ENCODE measurements at regions not wholly inside any gene's neighbourhood (a gene's known extent, or its start where the extent isn't known, plus 50 kb on each side); places are given as distances from the start of the nearest gene placed in this dataset.

GRCh38 chr2:111707700-111708099, 176.3 kb downstream of the ANAPC1 start:
- H2BK120ac ChIP-seq (ENCODE audit: low read depth, low read length, poor library complexity, severe bottlenecking) = no peak overlapping the region
- no CpG with 5 or more reads among the region's 7 CpGs for WGBS (ENCODE audit: extremely low coverage, insufficient read length, low lambda C conversion rate)
- H3K14ac ChIP-seq (ENCODE audit: insufficient read depth, low read length) = no peak overlapping the region
- H3K56ac ChIP-seq (ENCODE audit: insufficient read length, low read depth, low read length) = no peak overlapping the region
- H3T11ph ChIP-seq (ENCODE audit: low read length) = no peak overlapping the region
- no peaks in the 10 kb centered on the region for H4K20me1 ChIP-seq (ENCODE audit: control insufficient read depth, insufficient read depth, insufficient read length)
- H3K4me1 Mint-ChIP-seq = peaks cover 55 to 56% of the 10 kb centered on the region in 2 experiments
- no peak overlapping the region for H3K27ac Mint-ChIP-seq
- DNase-seq = no peak
- H3K23ac ChIP-seq (ENCODE audit: insufficient read length, low read depth, low read length) = no peak overlapping the region
- peaks cover 10 to 16% of the 10 kb centered on the region in 2 experiments; a peak in 4 of 5 replicates for H3K9me3 Mint-ChIP-seq
- H2BK5ac ChIP-seq (ENCODE audit: insufficient read length, low read length) = no peak overlapping the region
- H3K18ac ChIP-seq (ENCODE audit: insufficient read length, low read depth, low read length) = no peak overlapping the region
- no peak overlapping the region for H2BK12ac ChIP-seq (ENCODE audit: insufficient read length, low read depth, low read length)
- no peak overlapping the region for H3K9ac ChIP-seq (ENCODE audit: extremely low read depth, insufficient read length, low read length)
- no peak for TF ChIP-seq CTCF (conservative IDR thresholded peaks at IDR 0.05)
- no peak overlapping the region for H3K4me3 Mint-ChIP-seq
- H3K27ac ChIP-seq (ENCODE audit: insufficient read length, low read depth, low read length) = no peak overlapping the region
- no peak overlapping the region for H4K8ac ChIP-seq (replicated peaks; ENCODE audit: insufficient read length, low read depth, low read length)
- H4K5ac ChIP-seq (ENCODE audit: insufficient read length, low read depth, low read length) = no peak overlapping the region
- no peak overlapping the region for H3K4me2 ChIP-seq (ENCODE audit: insufficient read depth, insufficient read length, low read length)
- no peak overlapping the region for H4K91ac ChIP-seq (ENCODE audit: insufficient read length, low read depth, low read length)
- H3K4me1 ChIP-seq (ENCODE audit: insufficient read depth, low read length) = peaks cover 16% of the 10 kb centered on the region; the same call in 1 of the 2 replicates
- peaks cover 6 to 16% (median 9%) of the 10 kb centered on the region in 3 experiments; a peak in 6 of 7 replicates for H3K36me3 Mint-ChIP-seq (ENCODE audit: insufficient read depth in 1 of 3, low read depth in 3 of 3)
- H3K79me2 ChIP-seq (ENCODE audit: insufficient read depth, low read length) = no peaks in the 10 kb centered on the region
- H3K79me1 ChIP-seq (ENCODE audit: insufficient read depth, low read depth, low read length, poor library complexity, severe bottlenecking) = no peaks in the 10 kb centered on the region
- H2AFZ ChIP-seq (ENCODE audit: low read length) = no peak overlapping the region
- H2BK15ac ChIP-seq (ENCODE audit: low read depth, low read length) = no peak overlapping the region
- H3K9me3 ChIP-seq (ENCODE audit: control insufficient read depth, low read depth, low read length) = no peaks in the 10 kb centered on the region
- no peaks in the 10 kb centered on the region for H3K27me3 ChIP-seq (ENCODE audit: insufficient read depth, low read length)
- no peaks in the 10 kb centered on the region for H3K23me2 ChIP-seq (ENCODE audit: insufficient read length, low read depth, low read length, poor library complexity, severe bottlenecking)
- no peak overlapping the region for H3K4ac ChIP-seq (ENCODE audit: low read depth, low read length)
- no peaks in the 10 kb centered on the region; the same call in 1 of the 2 replicates for H3K27me3 Mint-ChIP-seq (ENCODE audit: low read depth)
- no peak overlapping the region for H2AK5ac ChIP-seq (ENCODE audit: insufficient read length, low read length)
- no peak overlapping the region for H2BK20ac ChIP-seq (ENCODE audit: low read depth, low read length, poor library complexity, severe bottlenecking)

Measured in H9 (cell line).